ENCODE measurements at regions not wholly inside any gene's neighbourhood (a gene's known extent, or its start where the extent isn't known, plus 50 kb on each side); places are given as distances from the start of the nearest gene placed in this dataset.

DNA sequence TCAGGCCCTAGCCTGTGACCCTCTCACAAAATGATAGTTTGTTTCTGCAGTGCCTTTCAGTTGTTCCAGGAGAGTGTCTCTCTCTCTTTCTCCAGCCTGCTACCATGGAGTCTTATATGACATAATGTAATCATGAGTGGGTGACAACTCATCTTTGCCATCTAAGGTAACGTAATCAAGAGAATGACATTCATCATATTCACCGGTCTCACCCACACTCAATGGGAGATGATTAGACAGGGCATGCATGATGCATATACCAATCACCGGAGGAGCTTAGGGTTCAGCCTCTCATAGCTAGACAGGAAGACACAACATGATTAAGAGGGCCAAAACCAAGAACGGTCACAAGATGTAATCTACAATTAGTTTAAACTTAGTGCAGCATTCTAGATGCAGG, 97.1 kb upstream of the FAM9B start:
- H3K9me3 ChIP-seq: no peaks in the 10 kb centered on the region
- no peaks in the 10 kb centered on the region for H3K27me3 ChIP-seq
- DNase-seq: no peak
- no peak for TF ChIP-seq CTCF (IDR thresholded peaks at IDR 0.05; ENCODE audit: low read depth, low read length)
- H3K4me3 ChIP-seq (ENCODE audit: low read depth, low read length): no peak overlapping the region
- H3K4me1 ChIP-seq: no peaks in the 10 kb centered on the region
- no peaks in the 10 kb centered on the region for H3K36me3 ChIP-seq

GRCh38 chrX:9132036-9132638, 98.2 kb upstream of the FAM9B start:
- no peaks in the 10 kb centered on the region for H3K9me3 ChIP-seq
- no peaks in the 10 kb centered on the region for H3K4me1 ChIP-seq
- no peak for DNase-seq
- no peaks in the 10 kb centered on the region for H3K27me3 ChIP-seq
- no peaks in the 10 kb centered on the region for H3K36me3 ChIP-seq
- H3K4me3 ChIP-seq (ENCODE audit: low read depth, low read length): no peak overlapping the region
- TF ChIP-seq CTCF (IDR thresholded peaks at IDR 0.05; ENCODE audit: low read depth, low read length): no peak

- TF ChIP-seq CTCF (IDR thresholded peaks at IDR 0.05; ENCODE audit: low read depth, low read length): no peak
- DNase-seq: no peak
- H3K9me3 ChIP-seq: no peaks in the 10 kb centered on the region
- no peaks in the 10 kb centered on the region for H3K27me3 ChIP-seq
- H3K4me1 ChIP-seq: no peaks in the 10 kb centered on the region
- no peaks in the 10 kb centered on the region for H3K36me3 ChIP-seq
- no peak overlapping the region for H3K4me3 ChIP-seq (ENCODE audit: low read depth, low read length)
Measured at GRCh38 chrX:9133426-9133825, 99.5 kb upstream of the FAM9B start.

- no peak for DNase-seq
- Histone ChIP-seq H3K9me3 (no peaks in the 10 kb centered on the region), H3K27me3 (no peaks in the 10 kb centered on the region), H3K4me1 (no peaks in the 10 kb centered on the region), H3K36me3 (no peaks in the 10 kb centered on the region), H3K4me3 (ENCODE audit: low read depth, low read length) (no peak overlapping the region)
- no peak for TF ChIP-seq CTCF (IDR thresholded peaks at IDR 0.05; ENCODE audit: low read depth, low read length)
Measured at GRCh38 chrX:9134366-9134765, 100.4 kb upstream of the FAM9B start.

DNA sequence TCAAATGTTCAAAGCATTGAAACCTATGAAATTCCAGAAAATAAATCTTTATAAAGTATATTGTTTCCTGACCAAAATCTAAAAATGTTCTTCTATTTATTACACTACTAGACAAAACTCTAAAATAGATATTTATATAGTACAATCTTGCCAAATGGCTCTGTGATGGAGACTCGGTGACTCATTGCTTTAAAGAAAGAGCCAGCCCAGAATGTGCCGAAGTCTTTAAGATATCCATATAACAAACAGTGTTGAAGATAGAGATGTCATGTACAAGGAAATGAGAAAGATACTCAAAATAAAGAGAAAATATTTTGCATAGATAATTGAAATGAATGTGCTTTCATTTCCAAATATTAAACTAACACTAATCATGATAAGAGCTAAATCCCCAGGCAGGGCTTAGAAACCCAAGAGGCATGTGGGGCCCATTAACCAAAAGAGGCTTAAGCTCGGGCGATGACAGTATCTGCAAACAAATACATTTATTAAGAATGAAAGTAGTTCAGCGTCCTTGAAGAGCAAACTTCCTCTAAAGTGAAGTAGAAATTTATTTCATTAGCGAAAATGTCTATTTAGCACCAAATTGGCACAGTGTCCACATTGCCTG, 102.1 kb upstream of the FAM9B start:
- no peak for TF ChIP-seq CTCF (IDR thresholded peaks at IDR 0.05; ENCODE audit: low read depth, low read length)

DNA sequence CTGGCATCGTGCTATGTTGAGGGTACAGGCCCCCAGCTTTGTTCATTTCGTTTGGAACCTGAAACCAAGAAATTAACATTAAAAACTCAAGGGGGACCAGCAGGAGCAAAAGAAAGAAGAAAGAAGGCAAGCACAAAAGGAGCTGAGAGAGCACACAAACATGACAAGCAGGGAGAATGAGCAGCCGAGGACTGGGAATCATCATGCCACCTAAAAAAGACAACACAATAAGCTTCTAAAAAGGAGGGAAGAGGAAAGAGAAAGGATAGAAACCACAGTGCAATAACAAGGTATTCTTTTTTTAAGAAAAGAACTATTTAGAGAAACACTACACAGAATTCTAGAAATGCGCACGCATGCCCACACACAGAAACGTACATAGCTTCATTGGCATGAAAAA, 103.2 kb upstream of the FAM9B start:
- no peak for DNase-seq
- TF ChIP-seq CTCF (IDR thresholded peaks at IDR 0.05; ENCODE audit: low read depth, low read length): no peak
- no peak overlapping the region for H3K4me3 ChIP-seq (ENCODE audit: low read depth, low read length)
- H3K36me3 ChIP-seq: no peaks in the 10 kb centered on the region
- no peaks in the 10 kb centered on the region for H3K9me3 ChIP-seq
- no peaks in the 10 kb centered on the region for H3K4me1 ChIP-seq
- no peaks in the 10 kb centered on the region for H3K27me3 ChIP-seq

More for the DNA sequence above, 102.1 kb upstream of the FAM9B start:
- Histone ChIP-seq H3K27me3 (no peaks in the 10 kb centered on the region), H3K36me3 (no peaks in the 10 kb centered on the region), H3K4me1 (no peaks in the 10 kb centered on the region), H3K9me3 (no peaks in the 10 kb centered on the region), H3K4me3 (ENCODE audit: low read depth, low read length) (no peak overlapping the region)
- no peak for DNase-seq
